HG03521 (cell line): ENCODE measurements at regions not wholly inside any gene's neighbourhood (a gene's known extent, or its start where the extent isn't known, plus 50 kb on each side); places are given as distances from the start of the nearest gene placed in this dataset.
"Not testable (repeated sequence)": the region's sequence is repeated elsewhere in the genome, so short reads cannot be mapped to it uniquely, and the experiment has no call there.

Source experiments
- ATAC-seq: cut with Tn5 transposase; IDR thresholded peaks from one replicate; pipeline ENCODE4 v1.9.1; 2021; ENCODE audit warnings: mild to moderate bottlenecking, moderate library complexity; ENCODE audit not compliant: unreplicated experiment

GRCh38 chr2:228533156-228533555 is 351.7 kb upstream of the SPHKAP start:
- ATAC-seq = no peak

GRCh38 chr2:228532233-228532632 is 350.7 kb upstream of the SPHKAP start:
- ATAC-seq = no peak

GRCh38 chr2:228527197-228527881 is 345.9 kb upstream of the SPHKAP start:
- no peak for ATAC-seq

GRCh38 chr2:228526687-228527086 is 345.2 kb upstream of the SPHKAP start:
- ATAC-seq = no peak

- no peak for ATAC-seq
Measured at GRCh38 chr2:228522977-228523376, 341.5 kb upstream of the SPHKAP start.

- ATAC-seq = no peak
Measured at GRCh38 chr2:228522276-228522675, 340.8 kb upstream of the SPHKAP start.

GRCh38 chr2:228519561-228519960 is 338.1 kb upstream of the SPHKAP start:
- ATAC-seq = no peak

- no peak for ATAC-seq
Measured at GRCh38 chr2:228516019-228516418, 334.5 kb upstream of the SPHKAP start.

GRCh38 chr2:228513480-228513879 is 332.0 kb upstream of the SPHKAP start:
- ATAC-seq = not testable (repeated sequence)

GRCh38 chr2:228509021-228509420 is 327.5 kb upstream of the SPHKAP start:
- no peak for ATAC-seq

GRCh38 chr2:228507870-228508269 is 326.4 kb upstream of the SPHKAP start:
- ATAC-seq = no peak

GRCh38 chr2:228507231-228507824 is 325.8 kb upstream of the SPHKAP start:
- no peak for ATAC-seq

- ATAC-seq = no peak
Measured at GRCh38 chr2:228503731-228504130, 322.2 kb upstream of the SPHKAP start.

GRCh38 chr2:228493852-228494251 is 312.4 kb upstream of the SPHKAP start:
- no peak for ATAC-seq

GRCh38 chr2:228479014-228479413 is 297.5 kb upstream of the SPHKAP start:
- no peak for ATAC-seq

GRCh38 chr2:228474466-228474865 is 293.0 kb upstream of the SPHKAP start:
- no peak for ATAC-seq

- no peak for ATAC-seq
Measured at GRCh38 chr2:228469721-228470120, 288.2 kb upstream of the SPHKAP start.

- ATAC-seq = no peak
Measured at GRCh38 chr2:228466851-228467250, 285.4 kb upstream of the SPHKAP start.

GRCh38 chr2:228465408-228465807 is 283.9 kb upstream of the SPHKAP start:
- no peak for ATAC-seq

GRCh38 chr2:228458364-228458763 is 276.9 kb upstream of the SPHKAP start:
- no peak for ATAC-seq

GRCh38 chr2:228447266-228447915 is 265.9 kb upstream of the SPHKAP start:
- ATAC-seq = no peak

GRCh38 chr2:228446734-228447133 is 265.2 kb upstream of the SPHKAP start:
- no peak for ATAC-seq
